8988T (cell line): ENCODE measurements at regions not wholly inside any gene's neighbourhood (a gene's known extent, or its start where the extent isn't known, plus 50 kb on each side); places are given as distances from the start of the nearest gene placed in this dataset.
"Not testable (repeated sequence)": the region's sequence is repeated elsewhere in the genome, so short reads cannot be mapped to it uniquely, and the experiment has no call there.

Source experiments
- DNase-seq: peaks from one replicate; pipeline ENCODE4 v3.0.0; 2011

DNA sequence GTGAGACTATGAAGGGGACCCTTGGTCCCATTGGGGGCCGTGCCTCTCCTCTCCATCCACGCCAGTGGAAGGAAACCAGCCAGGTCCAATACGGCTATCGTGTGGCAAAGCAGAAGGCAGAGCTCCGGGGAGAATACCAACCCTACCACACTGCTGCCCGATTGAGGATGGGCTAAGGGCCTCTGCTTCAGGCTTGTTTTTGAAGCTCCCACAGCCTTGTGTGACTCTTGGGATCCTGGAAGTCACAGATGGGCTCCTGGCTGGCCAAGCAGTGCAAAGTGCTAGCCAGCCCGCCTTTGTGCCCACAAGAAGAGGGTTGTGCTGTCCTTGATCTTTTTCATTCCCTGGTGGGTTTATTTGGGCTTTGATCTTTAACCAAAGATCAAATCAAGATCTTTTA is 70.6 kb upstream of the ID2 start:
- no peak for DNase-seq

DNA sequence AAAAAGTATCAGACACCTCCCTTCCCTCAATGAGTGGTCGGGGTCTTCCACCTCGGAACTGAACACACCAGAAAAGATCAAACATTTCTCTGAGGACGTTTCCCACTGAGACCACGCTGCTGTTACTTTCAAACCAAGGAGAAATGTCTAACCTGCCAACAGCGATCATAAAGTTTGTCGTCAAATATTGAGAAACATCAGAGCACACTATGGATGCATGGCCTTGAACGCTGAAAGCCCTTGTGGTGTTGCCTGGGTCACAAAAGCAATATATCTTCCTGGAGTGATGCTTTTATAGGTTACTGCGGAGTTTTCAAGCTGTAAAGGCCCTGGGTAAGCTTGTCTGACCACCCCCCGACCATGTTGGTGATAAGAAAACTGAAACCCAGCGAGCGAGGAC is 70.2 kb upstream of the ID2 start:
- DNase-seq = no peak

DNA sequence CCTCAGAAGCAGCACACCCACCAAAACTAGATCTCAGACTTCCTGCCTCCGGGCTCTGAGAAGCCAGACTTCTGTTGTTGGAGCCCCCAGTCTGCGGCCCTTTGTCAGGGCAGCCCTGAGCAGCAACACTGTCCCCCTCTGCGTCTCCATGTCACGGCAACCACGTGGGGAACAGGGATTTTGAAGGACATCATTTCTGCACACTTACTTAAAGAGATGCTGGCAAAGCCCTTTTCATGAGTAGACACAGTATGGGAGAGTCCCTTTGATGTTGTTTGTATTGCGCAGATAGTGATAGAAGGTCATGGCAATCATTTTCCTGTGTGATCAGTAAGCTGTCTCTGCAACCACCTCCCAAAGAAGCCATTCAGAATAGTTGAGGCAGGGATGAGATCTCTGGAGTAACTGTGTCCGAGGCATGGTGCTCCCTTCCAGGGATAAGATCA is 69.1 kb upstream of the ID2 start:
- no peak for DNase-seq

DNA sequence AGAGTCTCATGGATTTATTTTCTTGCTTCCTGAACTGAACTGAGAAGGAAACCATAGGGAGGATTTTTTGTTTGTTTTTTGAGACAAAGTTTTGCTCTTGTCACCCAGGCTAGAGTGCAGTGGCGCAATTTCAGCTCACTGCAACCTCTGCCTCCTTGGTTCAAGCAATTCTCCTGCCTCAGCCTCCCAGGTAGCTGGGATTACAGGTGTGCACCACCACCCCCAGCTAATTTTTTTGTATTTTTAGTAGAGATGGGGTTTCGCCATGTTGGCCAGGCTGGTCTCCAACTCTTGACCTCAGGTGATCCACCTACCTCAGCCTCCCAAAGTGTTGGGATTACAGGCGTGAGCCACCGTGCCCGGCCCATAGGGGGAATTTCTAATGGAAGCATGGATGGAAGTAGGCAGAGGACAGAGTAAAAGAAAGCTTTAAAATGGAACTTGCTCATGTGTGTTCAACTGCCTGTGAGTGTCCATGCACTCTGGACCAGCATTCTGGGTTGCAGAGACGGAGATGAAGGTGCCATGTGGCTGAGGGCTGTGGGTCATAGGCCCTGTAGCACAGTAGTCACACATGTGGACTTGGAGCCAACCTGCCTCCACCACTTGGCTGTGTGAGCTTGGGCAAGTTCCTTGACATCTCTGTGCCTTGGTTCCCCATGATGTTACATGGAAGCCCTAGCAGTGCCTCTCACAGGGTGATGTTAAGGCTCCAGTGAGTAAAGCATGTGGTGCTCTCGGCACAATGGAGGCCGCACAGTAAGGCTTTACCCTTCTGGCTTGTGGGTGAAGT is 68.5 kb upstream of the ID2 start:
- not testable (repeated sequence) for DNase-seq

DNA sequence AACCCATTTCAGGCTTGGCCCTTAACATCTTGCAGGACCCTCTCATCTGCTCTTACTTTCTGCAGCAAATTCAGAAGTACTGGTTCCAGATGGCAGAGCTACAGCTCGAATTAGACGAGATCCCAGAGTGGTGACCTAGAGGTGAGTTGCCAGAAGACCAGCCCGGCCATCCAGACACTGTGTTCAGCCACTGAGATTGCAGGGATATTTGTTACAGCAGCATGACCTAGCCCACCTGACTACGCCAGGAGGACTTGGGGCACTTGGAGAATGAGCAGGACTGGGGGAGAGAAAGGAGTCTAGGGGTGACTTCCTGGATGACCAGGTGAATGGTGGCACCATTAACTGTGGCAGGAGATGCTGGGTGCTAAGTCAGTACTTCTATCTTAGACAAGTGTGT is 67.2 kb upstream of the ID2 start:
- no peak for DNase-seq

DNA sequence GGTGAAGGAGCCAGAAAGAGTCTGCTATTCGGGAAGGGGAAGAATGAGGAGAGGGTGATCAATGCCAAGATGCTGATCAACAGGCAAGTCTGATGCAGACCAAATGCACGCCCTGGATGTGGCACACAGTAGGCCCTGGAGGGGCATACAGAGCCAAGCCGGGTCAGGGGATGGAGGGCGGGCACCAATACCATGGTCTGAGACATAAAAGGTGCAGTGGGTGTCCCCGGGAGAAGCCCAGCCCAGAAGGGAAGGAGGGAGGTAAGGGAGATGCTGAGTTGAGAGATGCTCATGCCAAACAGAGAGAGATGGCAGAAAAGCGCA is 66.6 kb upstream of the ID2 start:
- no peak for DNase-seq

DNA sequence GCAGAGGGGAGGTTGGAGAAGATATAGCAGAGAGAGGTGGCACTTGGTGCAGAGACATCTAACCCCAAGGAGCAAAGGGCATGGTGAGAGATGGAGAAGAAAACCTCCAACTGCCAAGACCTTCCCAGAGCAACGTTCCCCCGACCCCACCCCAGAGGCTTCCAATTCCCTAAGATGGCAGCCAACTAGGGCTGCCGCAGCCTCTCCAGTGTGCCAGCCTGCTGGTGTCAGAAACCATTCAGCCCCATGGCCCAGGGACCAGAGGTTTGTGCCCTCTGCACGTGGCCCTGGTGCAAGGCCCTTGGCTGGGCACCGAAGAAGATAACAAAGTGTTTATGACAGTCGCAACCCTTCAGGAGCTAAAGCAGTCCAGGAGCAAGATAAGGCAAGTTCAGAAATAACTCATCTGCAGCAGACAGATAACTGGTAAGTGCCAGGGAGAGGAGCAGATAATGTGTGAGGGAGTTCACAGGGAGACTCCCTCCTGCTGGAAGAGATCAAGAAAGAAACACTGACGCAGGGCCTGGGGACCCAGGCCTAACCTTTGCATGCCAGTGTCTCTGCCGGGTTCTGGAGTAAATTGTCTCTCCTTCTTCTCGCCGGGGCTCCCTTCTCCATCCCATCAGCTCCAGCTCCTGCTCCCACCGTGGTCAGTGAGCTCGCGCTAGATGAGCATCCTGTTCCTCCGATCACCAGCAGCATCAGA is 66.1 kb upstream of the ID2 start:
- DNase-seq = no peak

DNA sequence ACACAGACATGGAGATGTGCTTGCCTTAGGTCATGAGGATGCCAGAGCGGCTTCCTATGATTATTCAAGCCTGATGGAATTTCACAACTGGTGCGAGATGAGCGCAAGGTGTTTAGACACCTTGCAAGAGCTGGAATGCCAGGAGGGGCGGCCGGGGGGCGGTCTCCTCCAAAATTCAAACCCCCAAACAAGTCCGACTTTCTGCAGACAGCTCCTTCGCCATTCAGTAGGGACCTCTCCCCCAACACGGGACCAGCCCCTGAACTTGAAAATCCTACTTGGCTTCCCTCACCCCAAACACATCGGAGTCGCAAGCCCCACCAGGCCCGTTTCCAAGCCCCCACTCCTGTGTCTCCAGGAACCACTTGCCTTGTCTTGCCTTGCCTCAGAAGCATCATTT is 64.8 kb upstream of the ID2 start:
- DNase-seq = no peak

DNA sequence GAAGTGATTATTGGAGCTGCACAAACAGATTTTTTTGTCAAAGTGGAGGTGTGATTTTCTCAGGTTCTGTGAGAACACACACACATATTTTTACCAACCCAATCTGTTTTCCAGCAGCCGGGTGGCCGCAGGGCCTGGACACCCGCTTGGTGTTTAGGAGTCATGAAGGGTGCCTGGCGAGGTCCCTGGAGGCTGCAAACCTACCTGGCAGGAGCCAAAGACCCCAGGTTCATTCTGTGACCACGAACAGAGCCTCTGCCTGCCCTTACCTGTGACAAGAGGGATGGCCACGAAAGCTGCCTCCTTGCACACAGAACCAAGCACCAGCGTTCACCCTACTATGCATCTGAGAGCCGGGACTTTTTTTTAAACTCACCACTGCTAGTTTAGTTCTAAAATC is 64.3 kb upstream of the ID2 start:
- no peak for DNase-seq

DNA sequence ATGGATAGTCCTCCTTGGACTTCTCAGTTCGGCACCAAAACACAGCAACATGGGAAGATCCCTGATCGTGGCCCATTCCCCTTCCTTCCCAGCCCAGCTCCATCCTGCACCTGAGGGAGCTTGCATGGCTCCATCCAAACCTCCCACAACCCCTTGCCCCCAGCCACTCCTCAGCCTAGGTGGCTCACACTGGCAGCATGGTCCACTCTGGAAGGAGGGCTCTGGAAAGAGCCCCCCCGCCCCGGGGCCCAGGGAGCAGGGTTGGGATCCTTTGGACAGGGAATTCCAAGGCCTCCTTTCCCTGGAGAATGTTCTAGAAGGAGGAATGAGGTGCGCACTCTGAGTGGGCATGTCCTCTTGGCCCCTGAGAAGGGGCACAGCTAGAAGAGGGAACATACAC is 62.8 kb upstream of the ID2 start:
- DNase-seq = no peak

DNA sequence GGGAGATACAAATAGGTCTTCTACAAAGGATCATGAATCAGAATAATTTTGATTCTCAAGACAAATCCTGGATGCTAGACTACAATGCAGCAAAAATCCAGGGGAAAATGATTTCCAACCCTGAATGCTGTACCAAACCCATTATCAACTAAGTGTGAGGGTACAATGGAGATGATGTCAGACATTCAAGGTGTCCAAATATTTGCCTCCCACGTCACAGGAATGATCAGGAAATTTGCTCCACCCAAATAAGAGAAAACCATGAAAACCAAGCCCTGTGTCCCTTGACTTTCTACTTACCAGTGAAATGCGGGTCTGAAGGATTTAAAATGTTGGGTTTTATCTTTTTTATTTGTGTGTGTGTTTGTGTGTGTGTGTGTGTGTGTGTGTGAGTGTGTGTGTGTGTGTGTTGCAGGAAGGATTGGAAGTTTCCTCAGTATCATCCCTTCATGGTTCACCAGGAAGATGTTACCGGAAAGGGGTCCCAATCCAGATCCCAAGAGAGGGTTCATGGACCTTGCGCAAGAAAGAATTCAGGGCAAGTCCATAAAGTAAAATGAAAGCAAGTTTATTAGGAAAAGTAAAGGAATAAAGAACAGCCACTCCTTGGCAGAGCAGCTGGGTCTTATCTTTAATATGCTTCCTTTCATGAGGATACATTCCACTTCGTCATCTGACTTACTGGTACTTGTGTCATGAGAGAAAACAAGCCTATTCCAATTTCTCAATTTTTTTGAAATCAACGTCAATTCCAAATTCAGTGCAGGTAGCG is 61.1 kb upstream of the ID2 start:
- no peak for DNase-seq

DNA sequence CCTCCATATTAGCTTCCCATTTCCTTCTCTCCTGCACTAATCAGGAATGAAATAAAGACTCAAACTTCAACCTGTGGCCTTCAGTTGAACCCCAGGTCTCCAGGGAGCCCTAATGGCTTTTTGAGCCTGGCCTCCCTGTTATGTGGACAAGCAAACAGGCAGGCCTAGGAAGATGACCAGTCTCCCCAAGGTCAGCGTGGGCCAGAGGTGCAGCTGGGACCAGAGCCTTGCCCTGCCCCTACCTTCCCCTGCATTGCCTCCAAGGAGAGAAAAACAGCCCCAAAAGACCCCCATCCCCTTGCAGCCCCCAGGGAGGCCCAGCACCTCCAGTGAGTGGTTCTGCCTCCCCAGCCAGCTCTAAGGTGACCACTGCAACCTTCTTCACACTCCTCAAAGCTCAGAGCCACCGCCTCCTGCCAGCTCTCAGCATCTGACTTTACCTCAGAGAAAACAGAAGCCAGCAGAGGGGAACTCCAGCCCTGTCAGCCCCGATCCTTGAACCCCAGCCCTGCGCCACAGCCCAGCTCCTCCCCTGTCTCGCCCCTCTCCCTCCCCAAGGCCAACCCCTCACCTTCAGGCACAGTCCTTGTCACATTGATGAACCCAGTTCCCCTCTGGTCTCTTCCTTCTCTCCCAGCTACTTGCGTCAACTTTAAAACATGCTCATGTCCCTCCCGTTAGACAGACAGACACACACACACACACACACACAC is 59.5 kb upstream of the ID2 start:
- DNase-seq = no peak

DNA sequence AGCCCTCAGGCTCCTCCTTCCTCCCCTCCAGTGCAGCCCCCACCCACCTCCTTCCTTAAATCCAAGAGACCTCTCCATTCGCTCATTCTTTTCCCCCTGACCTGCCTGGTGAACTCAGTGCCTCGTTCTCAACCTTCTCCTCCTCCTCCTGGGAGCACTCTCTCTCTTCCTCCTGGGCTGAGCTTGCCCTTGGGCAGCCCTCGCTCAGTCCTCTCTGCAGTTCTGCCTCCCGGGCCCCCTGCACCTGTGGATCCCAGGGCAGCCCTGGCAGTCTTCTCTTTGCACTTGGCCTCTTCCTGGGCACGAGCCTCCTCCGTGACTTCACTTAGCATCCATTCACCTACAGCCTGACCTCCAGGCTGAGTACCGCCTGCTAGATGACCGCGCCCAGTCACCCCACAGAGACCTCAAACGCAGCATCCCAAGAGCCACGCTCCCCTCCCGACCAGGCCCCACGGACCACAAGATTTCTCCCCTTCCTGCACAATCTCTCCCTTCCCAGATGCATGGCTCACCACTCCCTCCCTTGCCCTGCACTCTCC is 58.9 kb upstream of the ID2 start:
- DNase-seq = no peak

DNA sequence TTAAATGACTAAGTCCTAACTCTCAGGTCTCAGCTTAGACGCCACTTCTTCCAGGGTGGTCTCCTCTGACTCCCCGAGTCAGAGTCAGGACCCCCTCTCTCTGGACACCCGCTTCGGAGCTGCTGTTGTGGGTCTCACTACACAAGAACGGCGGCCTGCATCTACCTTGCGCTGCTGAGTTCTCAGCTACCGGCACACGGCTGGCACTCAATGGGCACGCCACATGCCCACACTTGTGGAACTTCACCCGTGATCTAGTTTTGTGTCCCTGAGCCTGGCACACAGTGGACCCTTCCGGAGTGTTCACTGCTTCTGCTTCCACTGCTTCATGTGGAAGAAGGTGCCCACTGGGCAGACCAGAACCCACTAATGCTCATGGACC is 58.3 kb upstream of the ID2 start:
- DNase-seq = no peak

DNA sequence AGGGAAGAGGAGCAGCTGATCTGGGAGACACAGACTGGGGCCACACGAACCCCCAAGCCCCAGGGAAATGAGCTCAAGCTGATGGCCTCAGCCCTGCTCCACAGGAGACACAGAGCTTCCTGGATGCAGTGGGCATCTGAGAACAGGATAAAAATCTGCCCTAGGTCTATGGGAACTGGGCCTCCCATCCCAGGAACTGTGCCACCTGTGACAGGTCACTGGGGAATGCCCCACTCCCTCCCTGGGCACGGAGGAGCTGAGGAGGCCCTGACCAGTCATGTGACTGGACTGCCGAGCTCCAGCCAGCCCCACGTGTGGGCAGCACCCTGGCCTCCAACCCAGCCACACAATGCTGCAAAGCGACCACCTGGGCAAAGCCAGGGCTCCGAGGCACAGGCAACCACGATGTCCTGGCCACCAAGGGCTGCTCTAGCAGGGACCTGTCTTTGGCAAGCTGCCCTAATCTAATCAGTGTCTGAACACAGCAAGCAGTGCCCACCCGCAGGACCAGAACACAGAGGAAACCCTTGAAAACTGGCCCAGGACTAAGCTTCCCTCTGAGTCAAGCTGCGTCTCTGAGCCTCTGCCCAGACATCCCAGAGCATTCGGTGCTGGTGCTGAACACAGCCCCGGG is 57.8 kb upstream of the ID2 start:
- no peak for DNase-seq

DNA sequence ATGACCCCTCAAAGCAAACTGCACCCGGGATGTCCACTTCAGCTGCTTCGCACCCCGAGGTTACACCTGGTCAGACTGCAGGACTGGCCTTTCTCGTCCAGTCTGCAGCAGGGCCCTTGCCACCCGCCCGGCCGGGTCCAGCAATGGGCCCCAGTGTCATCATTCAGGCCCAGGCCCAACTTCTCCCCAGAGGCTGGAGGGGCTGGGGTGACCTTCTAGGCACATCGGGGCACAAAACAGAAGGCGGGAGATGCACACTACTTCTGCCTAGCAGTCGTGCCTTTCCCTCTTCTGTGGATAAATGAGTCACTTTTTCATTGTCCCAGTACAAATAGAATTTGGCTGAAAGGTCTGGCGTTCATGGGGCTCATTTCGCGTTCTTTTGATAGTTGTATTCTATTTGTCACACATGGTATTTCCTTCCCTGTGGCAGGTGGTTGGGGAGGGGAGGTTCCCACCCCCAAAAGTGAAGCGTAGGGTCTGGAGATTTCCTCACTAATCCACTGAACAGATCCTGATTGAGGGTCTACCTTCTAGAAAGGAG is 56.9 kb upstream of the ID2 start:
- DNase-seq = no peak

DNA sequence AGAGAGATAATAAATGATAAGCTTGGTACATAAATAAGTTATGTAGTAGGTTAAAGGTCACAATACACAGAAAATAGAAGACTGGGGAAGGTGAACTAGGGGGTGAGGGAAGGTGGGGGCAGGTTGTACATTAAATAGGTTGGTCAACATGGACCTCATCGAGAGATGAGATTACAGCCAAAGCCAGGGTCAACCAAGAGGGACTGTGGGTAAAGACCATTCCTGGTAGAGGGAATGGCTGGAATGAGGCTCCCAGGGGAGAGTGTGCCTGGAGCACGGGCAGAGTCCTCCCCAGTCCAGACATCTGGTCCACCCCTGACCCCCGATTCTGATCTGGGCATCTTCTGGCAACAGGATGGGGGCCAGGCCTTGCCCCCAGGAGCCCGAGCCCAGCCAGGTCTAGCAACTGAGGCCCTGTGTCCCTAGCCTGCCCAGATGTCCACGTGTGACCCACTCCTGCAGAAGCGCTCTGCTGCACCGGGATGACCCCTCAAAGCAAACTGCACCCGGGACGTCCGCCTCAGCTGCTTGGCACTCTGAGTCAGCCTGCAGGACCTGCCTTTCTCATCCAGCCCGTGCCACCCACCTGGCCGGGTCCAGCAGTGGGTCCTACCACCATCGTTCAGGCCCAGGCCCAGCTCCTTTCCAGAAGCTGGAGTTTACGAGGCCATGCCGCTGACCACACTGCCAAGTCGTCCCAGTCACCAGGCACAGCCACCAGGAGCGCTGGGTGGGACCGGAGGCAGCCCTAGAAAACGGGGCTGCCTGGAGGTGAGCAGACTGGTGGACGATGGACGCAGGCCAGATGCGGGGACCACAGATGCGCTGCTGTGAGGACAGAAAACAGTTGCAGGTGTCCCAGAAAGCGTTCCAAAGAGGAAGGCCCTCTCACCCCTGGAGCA is 56.2 kb upstream of the ID2 start:
- no peak for DNase-seq

DNA sequence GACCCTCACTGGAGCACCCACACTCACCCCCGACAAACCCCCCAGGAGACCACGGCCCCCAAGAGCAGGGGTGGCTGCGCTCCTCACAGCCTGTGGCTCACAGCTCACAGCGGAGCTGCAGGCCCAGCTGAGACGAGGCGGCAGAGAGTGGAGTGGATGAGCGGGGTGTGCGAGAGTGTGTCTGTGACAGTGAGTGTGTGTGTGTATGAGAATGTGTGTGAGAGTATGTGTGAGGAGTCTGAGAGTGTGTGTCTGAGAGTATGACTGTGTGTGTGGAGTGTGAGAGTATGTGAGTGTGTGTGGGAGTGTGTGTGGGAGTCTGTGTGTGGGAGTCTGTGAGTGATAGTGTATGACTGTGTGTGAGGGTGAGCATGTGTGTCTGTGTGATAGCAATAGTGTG is 55.3 kb upstream of the ID2 start:
- no peak for DNase-seq

DNA sequence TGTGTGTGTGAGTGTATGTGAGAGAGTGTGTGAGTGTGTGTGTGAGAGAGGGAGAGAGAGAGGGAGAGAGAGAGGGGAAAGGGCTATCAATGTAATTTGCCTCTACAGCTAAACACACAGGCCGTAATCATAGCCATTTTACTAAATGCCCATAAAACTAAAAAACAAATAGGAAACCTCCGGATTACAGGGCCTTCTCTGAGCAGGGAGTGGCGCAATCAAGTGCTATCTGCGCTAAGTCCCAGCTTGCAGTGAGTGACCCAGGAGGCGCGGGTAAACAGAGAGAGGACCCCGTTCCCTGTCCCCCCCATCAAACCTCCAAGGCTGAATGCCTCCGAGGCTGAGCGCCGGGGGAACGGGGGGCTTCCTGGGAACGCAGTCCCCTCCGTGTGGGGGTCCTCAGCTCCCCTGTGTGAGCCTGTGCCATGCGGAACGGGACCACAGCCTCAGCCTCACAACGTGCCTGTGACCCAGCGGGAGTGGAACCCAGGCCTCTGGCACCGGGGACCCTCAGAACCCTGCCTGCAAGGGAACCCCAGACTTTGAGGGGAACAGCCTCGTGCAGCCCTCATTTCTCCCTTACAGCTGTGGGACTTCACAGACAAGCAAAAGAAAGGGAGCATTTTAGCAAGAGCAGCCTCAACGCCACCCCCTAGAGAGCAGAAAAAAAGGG is 54.7 kb upstream of the ID2 start:
- no peak for DNase-seq

DNA sequence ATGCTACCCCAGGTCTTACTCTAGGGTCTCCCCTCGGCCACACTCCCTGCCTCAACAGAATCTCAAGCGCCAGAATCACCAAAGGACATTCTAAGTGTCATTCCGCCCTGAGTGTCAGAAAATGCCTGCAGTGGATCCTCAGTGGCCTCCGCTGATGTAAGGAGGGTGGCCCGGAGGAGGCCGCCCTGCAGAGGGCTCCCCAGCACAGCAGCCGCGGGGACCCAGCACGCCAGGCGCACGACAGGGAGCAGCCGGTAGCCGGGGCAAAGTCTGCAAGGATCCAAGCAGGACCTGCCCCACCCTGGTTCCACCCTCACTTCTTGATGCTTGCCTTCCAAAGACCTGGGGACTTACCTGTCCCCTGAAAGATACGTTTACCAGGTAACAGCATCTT is 54.2 kb upstream of the ID2 start:
- DNase-seq = no peak
